Endodermal cell (in vitro differentiated cells): ENCODE measurements at regions not wholly inside any gene's neighbourhood (a gene's known extent, or its start where the extent isn't known, plus 50 kb on each side); places are given as distances from the start of the nearest gene placed in this dataset.

Source experiments
- DNase-seq: peaks from one replicate; pipeline ENCODE4 v3.0.0-alpha.2; 2017
- H3K27ac ChIP-seq: 2 replicates; pipeline ENCODE4 v1.5.1; 2013; ENCODE audit warnings: mild to moderate bottlenecking, low read depth, low read length, moderate library complexity
- H3K27me3 ChIP-seq: 2 replicates; pipeline ENCODE4 v1.6.1; 2013; ENCODE audit warnings: mild to moderate bottlenecking, low read length, moderate library complexity; ENCODE audit not compliant: insufficient read depth, control insufficient read depth, poor library complexity, severe bottlenecking
- H3K36me3 ChIP-seq: 2 replicates; pipeline ENCODE4 v1.7.0; 2013; ENCODE audit warnings: mild to moderate bottlenecking, low read length, moderate library complexity; ENCODE audit not compliant: control insufficient read depth, insufficient read depth
- H3K4me1 ChIP-seq: one replicate; pipeline ENCODE4 v1.7.0; 2013; ENCODE audit warnings: low read length; ENCODE audit not compliant: control insufficient read depth, insufficient read depth
- H3K4me3 ChIP-seq: 2 replicates; pipeline ENCODE4 v1.5.1; 2013; ENCODE audit warnings: mild to moderate bottlenecking, low read length, moderate library complexity
- H3K9ac ChIP-seq: 2 replicates; pipeline ENCODE4 v1.6.1; 2013; ENCODE audit warnings: mild to moderate bottlenecking, low read length, moderate library complexity; ENCODE audit not compliant: poor library complexity, severe bottlenecking; ENCODE audit errors: extremely low read depth
- H3K9me3 ChIP-seq: 2 replicates; pipeline ENCODE4 v1.6.1; 2013; ENCODE audit warnings: mild to moderate bottlenecking, low read length, moderate library complexity; ENCODE audit not compliant: control insufficient read depth
- H3K27ac Mint-ChIP-seq: 2 replicates; pipeline ENCODE4 v1.8.0; 2020; ENCODE audit warnings: mixed read lengths
- H3K27me3 Mint-ChIP-seq: 2 replicates; pipeline ENCODE4 v1.8.0; 2021; ENCODE audit warnings: mild to moderate bottlenecking, mixed read lengths; ENCODE audit not compliant: insufficient read depth
- H3K36me3 Mint-ChIP-seq: 2 replicates; pipeline ENCODE4 v1.8.0; 2020; ENCODE audit warnings: low read depth, mixed read lengths
- H3K4me1 Mint-ChIP-seq: 2 replicates; pipeline ENCODE4 v1.8.0; 2020; ENCODE audit warnings: mixed read lengths
- H3K4me3 Mint-ChIP-seq: 2 replicates; pipeline ENCODE4 v1.8.0; 2020; ENCODE audit warnings: mild to moderate bottlenecking, moderate library complexity, mixed read lengths
- H3K9me3 Mint-ChIP-seq: 2 replicates; pipeline ENCODE4 v1.8.0; 2020; ENCODE audit warnings: mild to moderate bottlenecking, mixed read lengths
- CTCF ChIP-seq: fragments of 200-600 bp; sonication (generic); conservative IDR thresholded peaks from 2 replicates; pipeline ENCODE4 v1.5.0; 2021; ENCODE audit warnings: antibody characterized with exemption, mild to moderate bottlenecking
- WGBS, 2 experiments: methylation state at CpG; one replicate each; pipeline versions ENCODE4 v1.1.5 to v1.1.7; 2013; ENCODE audit warnings: missing lambda C conversion rate in 2 of 2, mixed read lengths in 1 of 2; ENCODE audit not compliant: insufficient coverage in 1 of 2, insufficient read length in 1 of 2; 5-methylcytosine and 5-hydroxymethylcytosine counted together

GRCh38 chr2:45255563-45255962 is 246.3 kb upstream of the SIX2 start:
- H3K9me3 Mint-ChIP-seq: no peaks in the 10 kb centered on the region
- Histone ChIP-seq H3K27ac (no peak overlapping the region), H3K9ac (no peak overlapping the region), H3K36me3 (no peaks in the 10 kb centered on the region), H3K4me1 (peaks cover 18% of the 10 kb centered on the region), H3K27me3 (no peaks in the 10 kb centered on the region), H3K9me3 (no peaks in the 10 kb centered on the region), H3K4me3 (no peak overlapping the region)
- no peaks in the 10 kb centered on the region for H3K27me3 Mint-ChIP-seq
- no peak overlapping the region for H3K27ac Mint-ChIP-seq
- DNase-seq: no peak
- 68 to 90% methylated on average over 3 of the region's 3 CpGs for WGBS, 2 experiments
- no peak overlapping the region for H3K4me3 Mint-ChIP-seq
- no peak for TF ChIP-seq CTCF
- H3K36me3 Mint-ChIP-seq: no peaks in the 10 kb centered on the region
- peaks cover 31% of the 10 kb centered on the region for H3K4me1 Mint-ChIP-seq

GRCh38 chr2:45254025-45254424 is 244.8 kb upstream of the SIX2 start:
- no peak overlapping the region for H3K4me3 ChIP-seq
- Mint-ChIP-seq H3K36me3 (no peaks in the 10 kb centered on the region), H3K9me3 (no peaks in the 10 kb centered on the region), H3K4me1 (peaks cover 24% of the 10 kb centered on the region), H3K27ac (no peak overlapping the region), H3K27me3 (no peaks in the 10 kb centered on the region), H3K4me3 (no peak overlapping the region)
- H3K9ac ChIP-seq: no peak overlapping the region
- no peak overlapping the region for H3K27ac ChIP-seq
- H3K27me3 ChIP-seq: no peaks in the 10 kb centered on the region
- H3K36me3 ChIP-seq: no peaks in the 10 kb centered on the region
- 92 to 100% methylated on average over 3 to 9 of the region's 9 CpGs for WGBS, 2 experiments
- H3K4me1 ChIP-seq: peaks cover 18% of the 10 kb centered on the region
- TF ChIP-seq CTCF: no peak
- H3K9me3 ChIP-seq: no peaks in the 10 kb centered on the region
- DNase-seq: no peak

DNA sequence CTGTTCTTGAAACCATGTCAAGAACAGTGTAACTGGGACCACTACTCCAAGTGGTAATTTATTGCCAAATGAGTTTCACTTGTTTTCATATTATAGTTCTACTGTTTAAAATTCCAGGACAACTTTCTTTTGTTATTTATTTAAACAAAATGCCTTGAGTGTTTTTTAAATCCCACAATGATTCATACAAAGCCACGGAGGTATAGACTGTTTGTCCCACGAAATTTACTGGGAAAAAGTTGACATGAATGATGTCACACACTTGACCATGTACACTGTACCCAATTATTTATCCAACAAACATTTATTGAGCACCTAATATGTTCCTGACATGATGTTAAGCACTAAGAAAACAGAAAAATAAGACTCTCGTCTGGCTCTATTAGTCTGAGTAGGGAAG is 243.9 kb upstream of the SIX2 start:
- H3K4me3 Mint-ChIP-seq: no peak overlapping the region
- Histone ChIP-seq H3K27ac (no peak overlapping the region), H3K27me3 (no peaks in the 10 kb centered on the region), H3K4me1 (peaks cover 14% of the 10 kb centered on the region), H3K36me3 (no peaks in the 10 kb centered on the region), H3K4me3 (no peak overlapping the region), H3K9ac (no peak overlapping the region), H3K9me3 (no peaks in the 10 kb centered on the region)
- no peaks in the 10 kb centered on the region for H3K9me3 Mint-ChIP-seq
- peaks cover 16% of the 10 kb centered on the region for H3K4me1 Mint-ChIP-seq
- H3K36me3 Mint-ChIP-seq: no peaks in the 10 kb centered on the region
- DNase-seq: no peak
- H3K27ac Mint-ChIP-seq: no peak overlapping the region
- 95% methylated on average over 2 of the region's 3 CpGs; no CpG with 5 or more reads in 1 of the 2 experiments for WGBS, 2 experiments
- no peaks in the 10 kb centered on the region for H3K27me3 Mint-ChIP-seq
- no peak for TF ChIP-seq CTCF
